PC-3 (cell line): ENCODE measurements at regions not wholly inside any gene's neighbourhood (a gene's known extent, or its start where the extent isn't known, plus 50 kb on each side); places are given as distances from the start of the nearest gene placed in this dataset.

ENCODE experiments used
- ATAC-seq: fragments of 200-7000 bp; cut with Tn5 transposase; 2 replicates; pipeline ENCODE4 v1.9.1; 2020; ENCODE audit warnings: mild to moderate bottlenecking, moderate library complexity
- BruUV-seq: library from RNA; stranded (reverse); fragments of 400-500 nt; replicated peaks from 2 replicates; lab custom pipeline; 2021; lab: Mats Ljungman, UMichigan
- CTCF ChIA-PET: fragments of 300-600 bp; sonication (Branson Sonifier 250); formaldehyde crosslinking; loops from one replicate; lab custom pipeline; 2022; ENCODE audit warnings: antibody characterized with exemption; lab: Charles Lee
- POLR2A ChIA-PET: fragments of 300-600 bp; sonication (Branson Sonifier 250); formaldehyde crosslinking; loops from one replicate; lab custom pipeline; 2022; ENCODE audit warnings: antibody characterized with exemption; ENCODE audit not compliant: unreplicated experiment; lab: Charles Lee
- DNase-seq: peaks from one replicate; pipeline ENCODE4 v3.0.0-alpha.2; 2015
- H2AFZ ChIP-seq: fragments of 300-600 bp; sonication (generic); 2 replicates; pipeline ENCODE4 v1.6.0; 2016; ENCODE audit warnings: antibody characterized with exemption, low read length
- H3F3A ChIP-seq: fragments of 300-600 bp; sonication (generic); one replicate; pipeline ENCODE4 v1.6.0; 2017; ENCODE audit warnings: antibody characterized with exemption, low read length, control low read depth, mild to moderate bottlenecking; ENCODE audit not compliant: unreplicated experiment
- H3K27ac ChIP-seq: fragments of 300-600 bp; sonication (generic); 2 replicates; pipeline ENCODE4 v1.5.1; 2016; ENCODE audit warnings: mild to moderate bottlenecking, low read length
- H3K27me3 ChIP-seq: fragments of 300-600 bp; sonication (generic); 2 replicates; pipeline ENCODE4 v1.6.1; 2016; ENCODE audit warnings: low read length, mixed read lengths
- H3K36me3 ChIP-seq: fragments of 300-600 bp; sonication (generic); 2 replicates; pipeline ENCODE4 v1.6.1; 2016; ENCODE audit warnings: low read depth, mixed run types, low read length, mixed read lengths
- H3K4me1 ChIP-seq: fragments of 300-600 bp; sonication (generic); 2 replicates; pipeline ENCODE4 v1.5.1; 2016; ENCODE audit warnings: low read length; ENCODE audit not compliant: insufficient read depth
- H3K4me2 ChIP-seq: fragments of 300-600 bp; sonication (generic); 2 replicates; pipeline ENCODE4 v1.6.0; 2016; ENCODE audit warnings: low read length
- H3K4me3 ChIP-seq: fragments of 300-600 bp; sonication (generic); 2 replicates; pipeline ENCODE4 v1.5.1; 2016; ENCODE audit warnings: mild to moderate bottlenecking, low read length, mixed read lengths
- H3K79me2 ChIP-seq: fragments of 300-600 bp; sonication (generic); 2 replicates; pipeline ENCODE4 v1.6.1; 2017; ENCODE audit warnings: low read length, mixed read lengths
- H3K9ac ChIP-seq: fragments of 300-600 bp; sonication (generic); 2 replicates; pipeline ENCODE4 v1.6.0; 2016; ENCODE audit warnings: mild to moderate bottlenecking, low read length
- H3K9me2 ChIP-seq: fragments of 300-600 bp; sonication (generic); replicated peaks from 2 replicates; pipeline ENCODE4 v1.6.1; 2016; ENCODE audit warnings: mixed run types, low read length, mixed read lengths
- H3K9me3 ChIP-seq: fragments of 300-600 bp; sonication (generic); 2 replicates; pipeline ENCODE4 v1.6.1; 2016; ENCODE audit warnings: low read length, mixed read lengths
- H4K20me1 ChIP-seq: fragments of 300-600 bp; sonication (generic); 2 replicates; pipeline ENCODE4 v1.6.1; 2016; ENCODE audit warnings: low read length, mixed read lengths
- CTCF ChIP-seq: fragments of 300-600 bp; sonication (generic); conservative IDR thresholded peaks from 2 replicates; pipeline ENCODE4 v1.5.1; 2017; ENCODE audit warnings: antibody characterized with exemption, low read depth, mild to moderate bottlenecking, low read length
- EZH2 ChIP-seq: fragments of 300-600 bp; sonication (generic); IDR thresholded peaks from one replicate; pipeline ENCODE4 v1.6.1; 2017; ENCODE audit warnings: antibody characterized with exemption, mild to moderate bottlenecking, low read length; ENCODE audit not compliant: unreplicated experiment
- EZH2phosphoT487 ChIP-seq: fragments of 300-600 bp; sonication (generic); IDR thresholded peaks from 2 replicates; pipeline ENCODE4 v1.6.1; 2018; ENCODE audit warnings: mild to moderate bottlenecking, antibody characterized with exemption, low read length, borderline replicate concordance
- intact Hi-C: fragments of 100-400 bp; cut with micrococcal nuclease; formaldehyde crosslinking; loops from 2 replicates; pipeline ENCODE4 v1.9.0; 2023

GRCh38 chr6:95517568-95517967, 59.8 kb upstream of the MANEA start:
- POLR2A ChIA-PET, result no interaction called here
- ATAC-seq, result no peak
- intact Hi-C loops, result no loop called here
- BruUV-seq, result no TSS peak
- Histone ChIP-seq H3K9ac (no peak overlapping the region), H3K9me2 (no peaks in the 10 kb centered on the region), H3K27ac (no peak overlapping the region), H3K36me3 (no peaks in the 10 kb centered on the region), H3K79me2 (no peaks in the 10 kb centered on the region), H3K4me2 (no peak overlapping the region), H3K27me3 (no peaks in the 10 kb centered on the region), H3K4me3 (no peak overlapping the region), H3F3A (no peaks in the 10 kb centered on the region), H3K4me1 (peaks cover 3% of the 10 kb centered on the region; the same call in 1 of the 2 replicates), H2AFZ (no peak overlapping the region), H4K20me1 (no peaks in the 10 kb centered on the region), H3K9me3 (no peaks in the 10 kb centered on the region)
- no peak for DNase-seq
- TF ChIP-seq EZH2phosphoT487, result no peak
- TF ChIP-seq CTCF, result no peak
- TF ChIP-seq EZH2, result no peak
- CTCF ChIA-PET, result no interaction called here

GRCh38 chr6:95518630-95519227, 58.6 kb upstream of the MANEA start:
- H3K9me3 ChIP-seq, result no peaks in the 10 kb centered on the region
- no TSS peak for BruUV-seq
- H3K36me3 ChIP-seq, result no peaks in the 10 kb centered on the region
- intact Hi-C loops, result no loop called here
- H2AFZ ChIP-seq, result no peak overlapping the region
- ChIA-PET POLR2A (no interaction called here), CTCF (no interaction called here)
- H3K9me2 ChIP-seq, result no peaks in the 10 kb centered on the region
- H3K9ac ChIP-seq, result no peak overlapping the region
- TF ChIP-seq EZH2, result no peak
- ATAC-seq, result no peak
- DNase-seq, result no peak
- no peak overlapping the region for H3K27ac ChIP-seq
- H3K27me3 ChIP-seq, result no peaks in the 10 kb centered on the region
- no peak overlapping the region for H3K4me3 ChIP-seq
- H3K79me2 ChIP-seq, result no peaks in the 10 kb centered on the region
- no peaks in the 10 kb centered on the region for H3F3A ChIP-seq
- H4K20me1 ChIP-seq, result no peaks in the 10 kb centered on the region
- H3K4me1 ChIP-seq, result peaks cover 3% of the 10 kb centered on the region; the same call in 1 of the 2 replicates
- H3K4me2 ChIP-seq, result no peak overlapping the region

GRCh38 chr6:95519228-95520037, 57.9 kb upstream of the MANEA start:
- H4K20me1 ChIP-seq, result no peaks in the 10 kb centered on the region
- no peak overlapping the region for H3K4me2 ChIP-seq
- H3K27ac ChIP-seq, result no peak overlapping the region
- H3K9me2 ChIP-seq, result no peaks in the 10 kb centered on the region
- no peaks in the 10 kb centered on the region for H3K9me3 ChIP-seq
- TF ChIP-seq EZH2phosphoT487 (no peak), CTCF (no peak), EZH2 (no peak)
- H3K4me3 ChIP-seq, result no peak overlapping the region
- POLR2A ChIA-PET, result no interaction called here
- no peak for DNase-seq
- BruUV-seq, result no TSS peak
- H3K36me3 ChIP-seq, result no peaks in the 10 kb centered on the region
- intact Hi-C loops, result no loop called here
- H3K9ac ChIP-seq, result no peak overlapping the region
- no peak for ATAC-seq
- no peaks in the 10 kb centered on the region for H3F3A ChIP-seq
- CTCF ChIA-PET, result no interaction called here
- H3K4me1 ChIP-seq, result peaks cover 3% of the 10 kb centered on the region; the same call in 1 of the 2 replicates
- H2AFZ ChIP-seq, result no peak overlapping the region
- H3K79me2 ChIP-seq, result no peaks in the 10 kb centered on the region
- H3K27me3 ChIP-seq, result no peaks in the 10 kb centered on the region
